Neural progenitor cell (in vitro differentiated cells): ENCODE measurements at regions not wholly inside any gene's neighbourhood (a gene's known extent, or its start where the extent isn't known, plus 50 kb on each side); places are given as distances from the start of the nearest gene placed in this dataset.

Experiments used
- DNase-seq: peaks from one replicate; pipeline ENCODE4 v3.0.0-alpha.2; 2016; ENCODE audit warnings: low spot score
- H2AFZ ChIP-seq: fragments of 200-600 bp; sonication (generic); replicated peaks from 2 replicates; pipeline ENCODE4 v1.6.1; 2016; ENCODE audit warnings: antibody characterized with exemption
- H3F3A ChIP-seq: fragments of 200-600 bp; sonication (generic); 2 replicates; pipeline ENCODE4 v1.6.1; 2016; ENCODE audit warnings: antibody characterized with exemption, low read depth
- H3K27ac ChIP-seq: fragments of 200-600 bp; sonication (generic); 2 replicates; pipeline ENCODE4 v1.5.1; 2016; ENCODE audit warnings: mild to moderate bottlenecking
- H3K27me3 ChIP-seq: fragments of 200-600 bp; sonication (generic); 2 replicates; pipeline ENCODE4 v1.6.1; 2016; ENCODE audit warnings: mild to moderate bottlenecking, moderate library complexity
- H3K36me3 ChIP-seq: fragments of 200-600 bp; sonication (generic); 2 replicates; pipeline ENCODE4 v1.5.1; 2016
- H3K4me1 ChIP-seq: fragments of 200-600 bp; sonication (generic); 2 replicates; pipeline ENCODE4 v1.6.1; 2016; ENCODE audit warnings: mixed run types
- H3K4me2 ChIP-seq: fragments of 200-600 bp; sonication (generic); 2 replicates; pipeline ENCODE4 v1.6.1; 2016
- H3K4me3 ChIP-seq: fragments of 200-600 bp; sonication (generic); 2 replicates; pipeline ENCODE4 v1.5.1; 2016
- H3K79me2 ChIP-seq: fragments of 200-600 bp; sonication (generic); 2 replicates; pipeline ENCODE4 v1.6.1; 2016; ENCODE audit warnings: low read depth
- H3K9ac ChIP-seq: fragments of 200-600 bp; sonication (generic); 2 replicates; pipeline ENCODE4 v1.6.1; 2016
- H3K9me3 ChIP-seq: fragments of 200-600 bp; sonication (generic); 2 replicates; pipeline ENCODE4 v1.5.1; 2016; ENCODE audit warnings: low read depth
- H4K20me1 ChIP-seq: fragments of 200-600 bp; sonication (generic); 2 replicates; pipeline ENCODE4 v1.6.1; 2016; ENCODE audit warnings: low read depth
- H3K27ac Mint-ChIP-seq: 3 replicates; pipeline ENCODE4 v1.8.0; 2021; ENCODE audit warnings: mixed read lengths
- H3K27me3 Mint-ChIP-seq: 2 replicates; pipeline ENCODE4 v1.8.0; 2022; ENCODE audit warnings: low read depth, mild to moderate bottlenecking, inconsistent platforms, moderate library complexity, mixed read lengths; ENCODE audit not compliant: insufficient read depth
- H3K36me3 Mint-ChIP-seq: 3 replicates; pipeline ENCODE4 v1.8.0; 2021; ENCODE audit warnings: mixed read lengths
- H3K4me1 Mint-ChIP-seq: 3 replicates; pipeline ENCODE4 v1.8.0; 2021; ENCODE audit warnings: mixed read lengths
- H3K4me3 Mint-ChIP-seq: 3 replicates; pipeline ENCODE4 v1.8.0; 2021; ENCODE audit warnings: mild to moderate bottlenecking, moderate library complexity, mixed read lengths
- H3K9me3 Mint-ChIP-seq: 3 replicates; pipeline ENCODE4 v1.8.0; 2020; ENCODE audit warnings: mixed read lengths
- CTCF ChIP-seq: fragments of 200-600 bp; sonication (generic); IDR thresholded peaks from 2 replicates; pipeline ENCODE4 v1.5.1; 2017; ENCODE audit warnings: antibody characterized with exemption, mild to moderate bottlenecking
- EZH2 ChIP-seq: fragments of 200-600 bp; sonication (generic); IDR thresholded peaks from 2 replicates; pipeline ENCODE4 v1.6.1; 2017; ENCODE audit warnings: antibody characterized with exemption, mild to moderate bottlenecking, moderate library complexity
- EZH2phosphoT487 ChIP-seq: fragments of 200-600 bp; sonication (generic); IDR thresholded peaks from 2 replicates; pipeline ENCODE4 v1.6.1; 2017; ENCODE audit warnings: antibody characterized with exemption

GRCh38 chr10:78255796-78256638 lies 222.4 kb downstream of the RPS24 start:
- H3K9me3 Mint-ChIP-seq, result peaks cover 3% of the 10 kb centered on the region
- Histone ChIP-seq H3K4me2 (no peak overlapping the region), H3K4me1 (no peaks in the 10 kb centered on the region)

GRCh38 chr10:78258323-78259030 lies 224.8 kb downstream of the RPS24 start:
- TF ChIP-seq CTCF (peak; percentile 19), EZH2phosphoT487 (no peak)
- Mint-ChIP-seq H3K27ac (no peak overlapping the region), H3K9me3 (peaks cover 3% of the 10 kb centered on the region), H3K4me3 (no peak overlapping the region), H3K27me3 (peaks cover 11% of the 10 kb centered on the region), H3K4me1 (peaks cover 21% of the 10 kb centered on the region), H3K36me3 (no peaks in the 10 kb centered on the region)
- Histone ChIP-seq H3F3A (no peaks in the 10 kb centered on the region), H3K4me3 (no peak overlapping the region), H3K9me3 (no peaks in the 10 kb centered on the region), H3K79me2 (no peaks in the 10 kb centered on the region), H3K36me3 (no peaks in the 10 kb centered on the region), H3K27ac (no peak overlapping the region), H3K4me2 (no peak overlapping the region), H3K9ac (no peak overlapping the region), H3K4me1 (no peaks in the 10 kb centered on the region), H2AFZ (no peak overlapping the region), H4K20me1 (no peaks in the 10 kb centered on the region), H3K27me3 (no peaks in the 10 kb centered on the region)
- DNase-seq, result no peak

More at GRCh38 chr10:78255796-78256638, 222.4 kb downstream of the RPS24 start:
- Histone ChIP-seq H3K79me2 (no peaks in the 10 kb centered on the region), H3K36me3 (no peaks in the 10 kb centered on the region), H3K4me3 (no peak overlapping the region), H3F3A (no peaks in the 10 kb centered on the region), H3K27ac (no peak overlapping the region), H2AFZ (no peak overlapping the region), H3K9me3 (no peaks in the 10 kb centered on the region), H3K9ac (no peak overlapping the region), H3K27me3 (no peaks in the 10 kb centered on the region), H4K20me1 (no peaks in the 10 kb centered on the region)
- H3K36me3 Mint-ChIP-seq, result no peaks in the 10 kb centered on the region
- no peak for TF ChIP-seq CTCF
- TF ChIP-seq EZH2phosphoT487, result no peak
- no peak for TF ChIP-seq EZH2
- peaks cover 27% of the 10 kb centered on the region for H3K4me1 Mint-ChIP-seq
- no peak overlapping the region for H3K4me3 Mint-ChIP-seq
- peak overlapping the region; percentile 1 for H3K27ac Mint-ChIP-seq
- no peak for DNase-seq
- H3K27me3 Mint-ChIP-seq, result peaks cover 11% of the 10 kb centered on the region

- Histone ChIP-seq H3K9ac (no peak overlapping the region), H3K27ac (no peak overlapping the region), H3F3A (no peaks in the 10 kb centered on the region), H3K4me3 (no peak overlapping the region), H3K4me1 (no peaks in the 10 kb centered on the region), H3K9me3 (no peaks in the 10 kb centered on the region), H3K79me2 (no peaks in the 10 kb centered on the region), H3K4me2 (no peak overlapping the region), H4K20me1 (no peaks in the 10 kb centered on the region), H3K27me3 (no peaks in the 10 kb centered on the region), H2AFZ (no peak overlapping the region), H3K36me3 (no peaks in the 10 kb centered on the region)
- TF ChIP-seq EZH2, result no peak
- no peak for TF ChIP-seq EZH2phosphoT487
- TF ChIP-seq CTCF, result no peak
- peaks cover 3% of the 10 kb centered on the region for H3K9me3 Mint-ChIP-seq
- DNase-seq, result no peak
- no peak overlapping the region for H3K4me3 Mint-ChIP-seq
- H3K4me1 Mint-ChIP-seq, result peaks cover 11% of the 10 kb centered on the region
- peaks cover 11% of the 10 kb centered on the region for H3K27me3 Mint-ChIP-seq
- H3K36me3 Mint-ChIP-seq, result no peaks in the 10 kb centered on the region
- H3K27ac Mint-ChIP-seq, result no peak overlapping the region
Measured at GRCh38 chr10:78259391-78259790, 225.7 kb downstream of the RPS24 start.
